Left lobe of liver (tissue), 2 donors: ENCODE measurements at regions not wholly inside any gene's neighbourhood (a gene's known extent, or its start where the extent isn't known, plus 50 kb on each side); places are given as distances from the start of the nearest gene placed in this dataset.
A peak's percentile ranks its signal among the peaks of the same experiment; 100 is the strongest.

Experiments
- ATAC-seq: fragments of 200-7000 bp; cut with Tn5 transposase; one replicate; pipeline ENCODE4 v1.9.1; 2020; ENCODE audit warnings: mild to moderate bottlenecking, moderate library complexity
- DNase-seq: peaks from one replicate; pipeline ENCODE4 v3.0.0-alpha.2; 2020; ENCODE audit warnings: low spot score
- donor health status: DM: no; HTN: no; CAD: no; lungs with moderate emphysema.
- donor health status: DM: no; HTN: yes; CAD: no.

GRCh38 chr16:79748629-79749028, 148.1 kb upstream of the MAF start:
- ATAC-seq (no peak), DNase-seq (no peak)

GRCh38 chr16:79747688-79748087, 147.2 kb upstream of the MAF start:
- DNase-seq (no peak), ATAC-seq (no peak)

GRCh38 chr16:79740252-79740651, 139.7 kb upstream of the MAF start:
- ATAC-seq, result peak; percentile 84
- peak; percentile 57 for DNase-seq

GRCh38 chr16:79735271-79735670, 134.7 kb upstream of the MAF start:
- DNase-seq (no peak), ATAC-seq (no peak)

GRCh38 chr16:79734721-79735120, 134.2 kb upstream of the MAF start:
- ATAC-seq (no peak), DNase-seq (no peak)

GRCh38 chr16:79728923-79729240, 128.3 kb upstream of the MAF start:
- no peak for DNase-seq

GRCh38 chr16:79728048-79728922, 127.7 kb upstream of the MAF start:
- no peak for DNase-seq
- ATAC-seq, result no peak

More at GRCh38 chr16:79728923-79729240, 128.3 kb upstream of the MAF start:
- no peak for ATAC-seq

- no peak for DNase-seq
- no peak for ATAC-seq
Observed at GRCh38 chr16:79726902-79727301, 126.4 kb upstream of the MAF start.

- no peak for ATAC-seq
- DNase-seq, result no peak
Observed at GRCh38 chr16:79725051-79725450, 124.5 kb upstream of the MAF start.

GRCh38 chr16:79723583-79724168, 123.1 kb upstream of the MAF start:
- DNase-seq, result peak; percentile 97
- ATAC-seq, result peak; percentile 91

- peak; percentile 58 for ATAC-seq
- DNase-seq, result peak; percentile 48
Observed at GRCh38 chr16:79721270-79721669, 120.7 kb upstream of the MAF start.

- ATAC-seq (no peak), DNase-seq (no peak)
Observed at GRCh38 chr16:79717333-79718137, 117.0 kb upstream of the MAF start.

- DNase-seq (no peak), ATAC-seq (no peak)
Observed at GRCh38 chr16:79716645-79717332, 116.3 kb upstream of the MAF start.

GRCh38 chr16:79715061-79715460, 114.5 kb upstream of the MAF start:
- ATAC-seq (peak; percentile 17), DNase-seq (no peak)

- ATAC-seq, result peak; percentile 44
- no peak for DNase-seq
Observed at GRCh38 chr16:79714440-79714839, 113.9 kb upstream of the MAF start.

GRCh38 chr16:79713609-79714309, 113.2 kb upstream of the MAF start:
- ATAC-seq (peak; percentile 21), DNase-seq (no peak)

GRCh38 chr16:79712276-79712675, 111.7 kb upstream of the MAF start:
- ATAC-seq, result peak; percentile 73
- DNase-seq, result no peak

- ATAC-seq, result no peak
- no peak for DNase-seq
Observed at GRCh38 chr16:79707876-79708275, 107.3 kb upstream of the MAF start.

- no peak for ATAC-seq
- no peak for DNase-seq
Observed at GRCh38 chr16:79703066-79703465, 102.5 kb upstream of the MAF start.

- ATAC-seq (peak; percentile 40), DNase-seq (no peak)
Observed at GRCh38 chr16:79698341-79698753, 97.8 kb upstream of the MAF start.
